ENCODE measurements at regions not wholly inside any gene's neighbourhood (a gene's known extent, or its start where the extent isn't known, plus 50 kb on each side); places are given as distances from the start of the nearest gene placed in this dataset.

GRCh38 chr12:130242506-130242905 lies 80.2 kb downstream of the FZD10 start:
- TF ChIP-seq CTCF (IDR thresholded peaks at IDR 0.05; ENCODE audit: low read depth, low read length, missing input control) (no peak), TAF1 (conservative IDR thresholded peaks at IDR 0.05) (no peak), REST (IDR thresholded peaks at IDR 0.05) (no peak), EGR1 (IDR thresholded peaks at IDR 0.05; ENCODE audit: low read depth in 2 of 2) (no peak), MAX (IDR thresholded peaks at IDR 0.05) (no peak), FOXA1 (IDR thresholded peaks at IDR 0.05) (no peak), YY1 (IDR thresholded peaks at IDR 0.05) (no peak), RXRA (IDR thresholded peaks at IDR 0.05) (no peak), ZBTB33 (IDR thresholded peaks at IDR 0.05) (no peak), JUND (IDR thresholded peaks at IDR 0.05) (no peak), RAD21 (IDR thresholded peaks at IDR 0.05) (no peak), HNF4A (conservative IDR thresholded peaks at IDR 0.05) (no peak)
